COR-L47 (cell line): ENCODE measurements at regions not wholly inside any gene's neighbourhood (a gene's known extent, or its start where the extent isn't known, plus 50 kb on each side); places are given as distances from the start of the nearest gene placed in this dataset.

Experiments
- DNase-seq: peaks from one replicate; lab custom pipeline; 2025; lab: John Stamatoyannopoulos, UW

DNA sequence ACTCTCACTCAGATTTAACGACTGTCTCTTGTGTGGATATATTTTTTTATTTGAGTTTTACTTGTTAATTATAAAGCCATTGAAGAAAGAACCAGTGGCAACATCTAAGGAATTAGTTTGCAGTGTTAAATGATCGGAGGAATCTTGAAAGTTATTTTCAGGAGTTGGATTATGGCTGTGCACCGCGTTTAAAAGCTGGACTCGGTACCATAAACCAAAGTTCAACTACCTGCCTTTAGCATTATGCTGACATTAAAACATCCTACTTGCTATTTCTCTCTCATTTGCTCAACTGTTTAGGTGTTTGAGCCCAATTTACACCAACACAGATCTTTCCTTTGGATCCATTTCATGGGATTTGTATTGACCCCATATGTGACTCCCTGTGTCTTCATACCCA is 289.4 kb upstream of the SASH1 start:
- DNase-seq: no peak

GRCh38 chr6:148053796-148054195 is 288.8 kb upstream of the SASH1 start:
- DNase-seq: no peak

- no peak for DNase-seq
These were observed 288.4 kb upstream of the SASH1 start for GRCh38 chr6:148054219-148054618.

DNA sequence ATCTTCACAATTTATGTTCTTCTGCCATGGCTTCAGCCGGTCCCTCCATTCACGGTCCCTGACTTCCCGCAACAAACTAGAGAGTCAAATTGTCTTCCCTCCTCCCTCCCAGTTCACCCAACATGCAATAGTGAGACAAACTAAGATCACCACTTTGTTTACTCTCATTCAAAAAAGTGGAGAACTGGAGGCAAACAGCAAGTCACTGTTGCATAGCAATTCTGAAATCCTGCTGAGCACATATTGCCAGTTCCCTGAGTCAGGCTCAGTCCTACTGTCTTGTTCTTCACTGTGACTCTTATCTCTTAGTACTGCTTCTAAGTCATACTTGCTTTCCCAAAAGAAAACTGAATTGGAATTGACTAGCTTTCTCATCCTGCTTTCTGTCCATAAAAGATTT is 287.2 kb upstream of the SASH1 start:
- no peak for DNase-seq

- no peak for DNase-seq
These were observed 282.8 kb upstream of the SASH1 start for GRCh38 chr6:148059869-148060268.

GRCh38 chr6:148064406-148065134 is 278.1 kb upstream of the SASH1 start:
- no peak for DNase-seq

GRCh38 chr6:148068437-148069061 is 274.1 kb upstream of the SASH1 start:
- no peak for DNase-seq

DNA sequence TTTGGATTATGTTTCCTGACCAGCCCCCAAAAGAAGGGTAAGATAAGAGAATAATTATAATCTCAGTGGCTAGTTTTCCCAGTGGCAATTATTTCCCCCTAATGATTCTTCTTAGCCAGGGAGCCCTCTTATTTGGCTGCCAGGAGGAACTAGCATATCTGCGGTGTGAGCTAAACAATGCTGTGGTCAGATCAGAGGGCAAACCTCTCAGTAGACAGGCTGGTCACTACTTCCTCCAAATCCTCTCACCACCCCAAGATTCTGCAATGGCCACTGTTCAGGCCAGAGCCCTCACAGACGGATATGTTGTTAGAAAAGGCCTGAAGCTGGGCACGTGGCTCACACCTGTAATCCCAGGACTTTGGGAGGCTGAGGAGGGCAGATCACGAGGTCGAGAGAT is 273.4 kb upstream of the SASH1 start:
- DNase-seq: no peak

DNA sequence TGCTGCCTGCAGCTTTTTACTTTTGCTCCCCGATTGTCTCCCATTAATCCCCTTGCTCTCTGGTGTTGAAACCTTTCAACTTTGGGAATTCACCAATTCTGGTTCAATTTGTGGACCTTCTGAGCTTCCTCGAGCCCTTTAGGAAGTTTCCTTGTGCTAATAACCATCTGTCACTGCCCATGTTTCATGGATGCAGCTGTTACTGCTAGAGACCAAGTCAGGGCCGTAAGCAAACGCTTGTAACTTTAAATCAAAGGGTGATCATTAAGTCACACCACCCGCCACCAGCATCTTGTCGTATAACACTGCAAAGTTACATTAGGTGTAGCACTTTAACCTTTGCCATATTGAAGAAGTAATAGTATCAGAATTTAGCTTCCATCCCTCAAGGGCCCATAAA is 268.3 kb upstream of the SASH1 start:
- no peak for DNase-seq

GRCh38 chr6:148074738-148075137 is 267.9 kb upstream of the SASH1 start:
- DNase-seq: no peak

- no peak for DNase-seq
These were observed 267.3 kb upstream of the SASH1 start for GRCh38 chr6:148075352-148075751.

- no peak for DNase-seq
These were observed 266.6 kb upstream of the SASH1 start for GRCh38 chr6:148076051-148076450.

DNA sequence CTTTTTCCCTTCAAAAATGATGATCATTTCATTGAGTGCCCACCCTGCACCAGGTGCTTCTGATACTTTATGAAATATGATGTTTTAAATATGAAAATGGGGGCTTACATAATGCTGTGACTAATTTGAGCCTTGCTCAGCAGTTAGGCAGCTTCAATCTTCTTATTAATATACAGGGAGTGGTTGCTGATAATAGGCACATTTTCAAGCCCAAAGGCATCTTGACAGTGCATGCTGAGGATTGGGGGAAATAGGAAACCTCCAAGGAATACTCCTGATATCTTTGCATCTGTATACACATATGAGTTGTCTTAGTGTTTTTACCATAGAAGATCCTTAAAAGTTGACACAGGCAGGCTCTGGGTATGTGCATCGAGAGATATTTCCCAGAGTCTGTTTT is 262.3 kb upstream of the SASH1 start:
- no peak for DNase-seq

DNA sequence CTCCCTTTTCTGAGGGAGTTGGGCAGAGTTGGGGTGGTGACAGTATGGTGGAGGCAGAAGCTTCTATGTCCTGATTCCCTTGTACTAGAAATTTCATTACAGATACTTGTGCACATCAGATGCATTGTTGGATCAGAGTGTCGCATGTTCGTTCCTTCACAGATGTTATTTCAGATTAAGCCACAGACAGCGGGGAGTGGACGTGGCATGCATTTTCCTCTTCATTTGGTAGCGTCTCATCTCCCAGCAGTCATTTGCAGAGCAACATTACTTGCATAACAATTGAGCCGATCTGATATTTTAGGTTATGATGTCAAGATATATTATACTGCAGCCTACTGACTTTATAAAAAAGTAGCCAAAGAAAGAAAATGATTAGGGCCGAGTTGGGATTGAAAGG is 261.6 kb upstream of the SASH1 start:
- no peak for DNase-seq

- no peak for DNase-seq
These were observed 260.6 kb upstream of the SASH1 start for GRCh38 chr6:148082044-148082443.

DNA sequence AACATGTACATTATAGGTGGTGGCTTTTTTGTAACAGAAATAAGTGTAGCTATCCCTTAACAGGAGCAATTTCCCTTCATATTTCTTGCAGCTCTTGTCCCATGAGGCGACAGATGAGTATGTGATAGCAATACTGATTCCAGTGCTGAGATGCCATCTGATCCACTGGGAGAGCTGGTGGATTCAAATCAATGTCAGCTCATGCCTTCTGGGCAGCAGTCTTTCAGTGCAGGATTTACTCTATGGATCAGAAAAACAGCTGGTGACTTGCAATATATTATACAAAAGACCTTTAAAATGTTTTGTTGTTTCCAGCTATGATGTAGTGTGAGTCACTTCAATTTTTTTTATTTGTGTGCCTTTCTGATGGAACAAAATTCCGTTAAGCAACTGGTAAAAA is 259.9 kb upstream of the SASH1 start:
- DNase-seq: no peak

DNA sequence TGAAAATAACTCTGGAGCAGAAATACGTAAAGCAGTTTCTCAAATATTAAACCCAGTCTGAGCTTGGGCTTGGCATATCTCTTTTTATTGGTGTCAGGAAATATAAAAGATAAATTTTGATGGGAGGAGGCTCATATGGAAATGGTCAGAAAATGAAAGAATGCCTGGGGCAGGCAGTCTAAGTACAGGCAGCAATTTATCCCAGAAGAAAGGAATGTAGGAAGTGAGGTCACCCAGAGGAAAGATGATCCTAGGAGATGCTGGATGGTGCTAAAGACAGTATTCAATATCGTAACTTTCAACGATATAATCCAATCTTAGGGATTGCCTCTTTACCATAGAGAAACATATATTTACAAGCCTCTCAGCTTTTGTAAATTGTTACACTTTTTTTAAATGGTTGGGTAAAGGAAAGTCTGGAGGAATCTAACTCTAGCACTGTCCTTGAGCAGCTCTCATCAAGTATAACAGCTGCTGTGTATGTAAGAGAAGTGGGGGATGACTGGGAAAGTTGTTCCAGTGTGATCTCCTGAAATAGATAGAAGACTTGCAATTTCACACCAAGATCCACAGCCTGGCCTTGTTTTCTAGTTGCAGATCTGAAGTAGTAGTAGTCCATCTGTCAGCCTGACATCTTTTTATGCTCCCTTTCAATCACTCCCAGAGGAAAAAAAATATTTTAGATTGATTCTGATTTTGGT is 256.9 kb upstream of the SASH1 start:
- DNase-seq: no peak

DNA sequence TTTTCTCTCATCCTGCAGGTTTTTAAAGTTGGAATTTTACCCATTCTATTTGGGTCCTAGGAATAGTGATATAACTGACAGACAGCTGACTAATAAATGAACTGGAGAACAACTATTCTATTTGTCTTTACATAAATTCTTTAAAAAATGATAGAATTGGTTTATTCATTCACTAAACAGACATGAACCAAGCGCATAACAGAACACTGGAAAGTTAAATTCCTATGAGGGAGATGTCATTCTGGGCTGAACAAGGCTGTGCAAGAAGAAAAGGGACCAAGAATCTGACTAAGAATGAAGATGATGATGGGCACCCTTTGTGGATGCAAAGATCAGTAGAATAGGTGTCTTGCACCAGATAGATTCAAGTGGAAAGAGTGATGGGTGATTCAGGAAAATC is 256.3 kb upstream of the SASH1 start:
- DNase-seq: no peak

GRCh38 chr6:148086843-148087242 is 255.8 kb upstream of the SASH1 start:
- DNase-seq: no peak

DNA sequence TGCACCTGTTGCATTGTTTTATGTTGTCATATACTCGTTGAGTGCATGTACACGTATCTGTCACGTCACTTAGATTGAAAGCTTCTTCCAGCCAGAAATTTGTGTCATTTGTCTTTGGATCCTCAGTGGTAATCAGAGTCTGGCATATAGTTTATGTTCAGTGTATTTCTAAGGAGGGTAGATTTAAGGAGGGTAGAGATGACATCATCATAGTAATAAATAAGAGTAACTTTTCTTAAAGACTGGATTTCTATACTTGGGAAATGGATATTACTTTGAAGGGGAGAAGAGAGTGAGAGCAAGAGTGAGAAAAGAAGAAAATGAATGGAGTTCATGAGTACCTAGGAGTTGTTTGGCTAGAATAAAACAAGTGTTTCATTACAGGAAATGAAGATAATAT is 255.0 kb upstream of the SASH1 start:
- DNase-seq: no peak

DNA sequence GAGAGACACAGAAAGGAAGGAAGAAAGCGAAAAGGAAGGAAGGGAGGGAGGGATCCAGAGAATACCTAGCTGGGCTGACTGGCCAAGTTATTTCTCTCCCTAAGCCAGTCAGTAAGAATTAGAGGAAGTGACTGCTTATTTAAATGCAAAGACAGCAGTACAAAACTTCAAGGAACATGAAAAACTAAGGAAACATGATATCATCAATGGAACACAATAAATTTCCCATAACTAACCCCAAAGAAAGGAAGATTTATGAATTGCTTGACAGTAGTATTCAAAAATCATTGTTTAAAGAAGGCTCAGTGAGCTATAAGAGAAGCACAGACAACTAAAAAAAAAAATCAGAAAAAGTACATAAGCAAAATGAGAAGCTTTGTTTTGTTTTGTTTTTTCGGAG is 252.3 kb upstream of the SASH1 start:
- DNase-seq: no peak

DNA sequence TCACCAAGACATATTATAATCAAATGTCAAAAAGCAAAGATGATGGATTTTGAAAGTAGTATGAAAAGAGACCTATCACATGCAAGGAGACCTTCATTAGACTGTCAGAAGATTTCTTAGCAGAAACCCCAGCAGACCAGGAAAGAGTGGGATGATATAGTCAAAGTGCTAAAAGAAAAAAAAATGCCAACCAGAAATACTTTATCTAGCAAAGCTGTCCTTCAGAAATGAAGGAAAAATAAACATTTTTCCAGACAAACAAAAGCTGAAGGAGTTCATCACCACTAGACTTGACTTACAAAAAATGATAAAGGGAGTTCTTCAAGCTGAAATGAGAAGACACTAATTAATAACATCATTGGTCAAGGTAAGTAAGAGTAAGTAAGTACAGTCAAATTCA is 251.2 kb upstream of the SASH1 start:
- DNase-seq: no peak

DNA sequence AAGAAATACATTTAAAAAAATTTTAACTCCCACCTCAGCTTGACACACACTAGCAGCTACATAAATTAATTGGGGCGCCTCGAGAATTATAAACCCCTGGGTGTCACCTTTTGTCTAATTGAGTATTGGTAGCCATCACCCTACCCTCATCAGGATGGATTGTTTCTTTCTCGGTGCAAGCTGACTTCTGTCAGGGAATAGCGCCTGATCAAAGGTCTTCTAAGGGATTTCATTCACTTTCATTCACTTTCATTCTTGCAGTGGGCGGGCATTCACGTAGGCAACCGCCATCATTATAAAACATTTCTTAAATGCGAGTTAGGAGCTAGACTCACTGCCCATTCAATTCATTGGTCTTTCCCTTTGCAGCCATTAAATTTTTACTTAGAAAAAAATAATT is 239.2 kb upstream of the SASH1 start:
- DNase-seq: no peak

- DNase-seq: no peak
These were observed 238.5 kb upstream of the SASH1 start for GRCh38 chr6:148104131-148104530.
